ENCODE measurements at regions not wholly inside any gene's neighbourhood (a gene's known extent, or its start where the extent isn't known, plus 50 kb on each side); places are given as distances from the start of the nearest gene placed in this dataset.

- no peak for ATAC-seq
- no peaks in the 10 kb centered on the region for H3K9me3 Mint-ChIP-seq
- no peaks in the 10 kb centered on the region for H3K27me3 ChIP-seq (ENCODE audit: control insufficient read depth, insufficient read depth, low read length)
- no peaks in the 10 kb centered on the region for H3K4me1 Mint-ChIP-seq
- 73% methylated on average over 8 of the region's 8 CpGs for WGBS (ENCODE audit: insufficient coverage)
- no peaks in the 10 kb centered on the region for H3K36me3 Mint-ChIP-seq
- H3K4me3 Mint-ChIP-seq, result no peak overlapping the region
- TF ChIP-seq CTCF (IDR thresholded peaks at IDR 0.05), result no peak
- DNase-seq, result no peak
- H3K36me3 ChIP-seq (ENCODE audit: control insufficient read depth, insufficient read depth, low read length), result no peaks in the 10 kb centered on the region
- H3K4me1 ChIP-seq (ENCODE audit: control insufficient read depth, insufficient read depth, low read length), result peaks cover 4% of the 10 kb centered on the region
- no peak overlapping the region for H3K27ac Mint-ChIP-seq
- intact Hi-C loops (cut with micrococcal nuclease), result no loop called here
- no peak overlapping the region for H3K27ac ChIP-seq (ENCODE audit: low read length)
- no peak overlapping the region for H3K4me3 ChIP-seq (ENCODE audit: low read length)
- peaks cover 14 to 24% of the 10 kb centered on the region in 2 donors for H3K27me3 Mint-ChIP-seq (ENCODE audit: low read depth in 2 of 2)
- H3K9me3 ChIP-seq (ENCODE audit: control insufficient read depth, insufficient read depth, low read length), result no peaks in the 10 kb centered on the region
Measured at GRCh38 chr17:34486761-34487160, 92.6 kb upstream of the TMEM132E start.

- no peaks in the 10 kb centered on the region for H3K36me3 Mint-ChIP-seq
- Histone ChIP-seq H3K27me3 (ENCODE audit: control insufficient read depth, insufficient read depth, low read length) (no peaks in the 10 kb centered on the region), H3K36me3 (ENCODE audit: control insufficient read depth, insufficient read depth, low read length) (no peaks in the 10 kb centered on the region), H3K4me3 (ENCODE audit: low read length) (no peak overlapping the region), H3K4me1 (ENCODE audit: control insufficient read depth, insufficient read depth, low read length) (peaks cover 4% of the 10 kb centered on the region), H3K27ac (ENCODE audit: low read length) (no peak overlapping the region), H3K9me3 (ENCODE audit: control insufficient read depth, insufficient read depth, low read length) (no peaks in the 10 kb centered on the region)
- no peaks in the 10 kb centered on the region for H3K4me1 Mint-ChIP-seq
- no peaks in the 10 kb centered on the region for H3K9me3 Mint-ChIP-seq
- H3K27ac Mint-ChIP-seq, result no peak overlapping the region
- ATAC-seq (no peak), DNase-seq (no peak)
- peaks cover 16 to 24% of the 10 kb centered on the region in 2 donors for H3K27me3 Mint-ChIP-seq (ENCODE audit: low read depth in 2 of 2)
- intact Hi-C loops (cut with micrococcal nuclease), result no loop called here
- TF ChIP-seq CTCF (IDR thresholded peaks at IDR 0.05), result no peak
- H3K4me3 Mint-ChIP-seq, result no peak overlapping the region
- WGBS (ENCODE audit: insufficient coverage), result 20% methylated on average over 5 of the region's 7 CpGs
Measured at GRCh38 chr17:34485999-34486398, 93.4 kb upstream of the TMEM132E start.

GRCh38 chr17:34484193-34484733, 95.1 kb upstream of the TMEM132E start:
- 82% methylated on average over 8 of the region's 8 CpGs for WGBS (ENCODE audit: insufficient coverage)

More at GRCh38 chr17:34484193-34484733, 95.1 kb upstream of the TMEM132E start:
- H3K4me3 ChIP-seq (ENCODE audit: low read length), result no peak overlapping the region
- peaks cover 4% of the 10 kb centered on the region for H3K4me1 ChIP-seq (ENCODE audit: control insufficient read depth, insufficient read depth, low read length)
- Mint-ChIP-seq H3K27me3 (ENCODE audit: low read depth in 2 of 2) (peaks cover 13 to 23% of the 10 kb centered on the region in 2 donors), H3K4me1 (no peaks in the 10 kb centered on the region), H3K36me3 (no peaks in the 10 kb centered on the region), H3K27ac (no peak overlapping the region), H3K4me3 (no peak overlapping the region), H3K9me3 (no peaks in the 10 kb centered on the region)
- no peak for TF ChIP-seq CTCF (IDR thresholded peaks at IDR 0.05)
- DNase-seq, result no peak
- ATAC-seq, result no peak
- no peaks in the 10 kb centered on the region for H3K36me3 ChIP-seq (ENCODE audit: control insufficient read depth, insufficient read depth, low read length)
- H3K27me3 ChIP-seq (ENCODE audit: control insufficient read depth, insufficient read depth, low read length), result no peaks in the 10 kb centered on the region
- no peaks in the 10 kb centered on the region for H3K9me3 ChIP-seq (ENCODE audit: control insufficient read depth, insufficient read depth, low read length)
- intact Hi-C loops (cut with micrococcal nuclease), result no loop called here
- no peak overlapping the region for H3K27ac ChIP-seq (ENCODE audit: low read length)
